Keratinocyte (primary cell): ENCODE measurements at regions not wholly inside any gene's neighbourhood (a gene's known extent, or its start where the extent isn't known, plus 50 kb on each side); places are given as distances from the start of the nearest gene placed in this dataset.

Experiments used
- DNase-seq: peaks from one replicate; pipeline ENCODE4 v3.0.0-alpha.2; 2011; ENCODE audit warnings: low read depth, missing footprints, low spot score
- FAIRE-seq: peaks from 2 replicates; lab custom pipeline; 2011; peaks lifted over from hg19 to GRCh38; lab: Jason Lieb, UNC
- H2AFZ ChIP-seq: 2 replicates; pipeline ENCODE4 v1.6.0; 2012; ENCODE audit warnings: low read length, control low read depth, inconsistent platforms; ENCODE audit not compliant: control insufficient read depth
- H3K27ac ChIP-seq: 2 replicates; pipeline ENCODE4 v1.5.1; 2011; ENCODE audit warnings: low read length; ENCODE audit not compliant: control insufficient read depth, insufficient read depth
- H3K27me3 ChIP-seq: 3 replicates; pipeline ENCODE4 v1.6.0; 2011; ENCODE audit warnings: low read length; ENCODE audit not compliant: control insufficient read depth, insufficient read depth; ENCODE audit errors: extremely low read depth
- H3K36me3 ChIP-seq, 2 experiments: 2 replicates in 1 of 2; 3 replicates in 1 of 2; pipeline ENCODE4 v1.5.1; 2011; ENCODE audit warnings: low read length in 2 of 2, mild to moderate bottlenecking in 1 of 2; ENCODE audit not compliant: control insufficient read depth in 2 of 2, insufficient read depth in 2 of 2; ENCODE audit errors: extremely low read depth in 1 of 2
- H3K4me1 ChIP-seq: 3 replicates; pipeline ENCODE4 v1.5.1; 2011; ENCODE audit warnings: low read length; ENCODE audit not compliant: control insufficient read depth, insufficient read depth; ENCODE audit errors: extremely low read depth
- H3K4me2 ChIP-seq: 3 replicates; pipeline ENCODE4 v1.6.0; 2011; ENCODE audit warnings: low read depth, low read length; ENCODE audit not compliant: control insufficient read depth, insufficient read depth; ENCODE audit errors: extremely low read depth
- H3K4me3 ChIP-seq, 3 experiments: fragments of 200-600 bp in 1 of 3; sonication (generic) in 1 of 3; 2 replicates in 2 of 3; 3 replicates in 1 of 3; pipeline ENCODE4 v1.5.1; 2011 to 2016; ENCODE audit warnings: low read length in 3 of 3, mild to moderate bottlenecking in 3 of 3, control low read depth in 2 of 3, inconsistent platforms in 1 of 3, low read depth in 1 of 3, mixed read lengths in 1 of 3, mixed run types in 1 of 3, moderate library complexity in 1 of 3; ENCODE audit not compliant: control insufficient read depth in 2 of 3, insufficient read depth in 2 of 3; ENCODE audit errors: extremely low read depth in 1 of 3
- H3K79me2 ChIP-seq: 2 replicates; pipeline ENCODE4 v1.6.0; 2012; ENCODE audit warnings: low read length; ENCODE audit not compliant: control insufficient read depth, insufficient read depth
- H3K9ac ChIP-seq: 3 replicates; pipeline ENCODE4 v1.6.0; 2011; ENCODE audit warnings: low read length; ENCODE audit not compliant: control insufficient read depth, insufficient read depth; ENCODE audit errors: extremely low read depth
- H3K9me1 ChIP-seq: 3 replicates; pipeline ENCODE4 v1.6.0; 2011; ENCODE audit warnings: low read length; ENCODE audit not compliant: control insufficient read depth, insufficient read depth; ENCODE audit errors: extremely low read depth
- H3K9me3 ChIP-seq: 2 replicates; pipeline ENCODE4 v1.5.1; 2012; ENCODE audit warnings: low read depth, low read length; ENCODE audit not compliant: control insufficient read depth
- H4K20me1 ChIP-seq: 3 replicates; pipeline ENCODE4 v1.6.0; 2011; ENCODE audit warnings: low read length; ENCODE audit not compliant: control insufficient read depth, insufficient read depth; ENCODE audit errors: extremely low read depth
- EZH2 ChIP-seq: IDR thresholded peaks from one replicate; pipeline ENCODE4 v1.6.1; 2012; ENCODE audit warnings: inconsistent platforms, mild to moderate bottlenecking, low read length, moderate library complexity
- dilution Hi-C: fragments of 300-500 bp; cut with MboI; formaldehyde crosslinking; loops from one replicate; pipeline ENCODE4 v1.7.0; 2020; ENCODE audit warnings: low sequenced_read_pairs; ENCODE audit not compliant: extremely low pct_ligation_motif_present
- TF ChIP-seq, protein P1 (sequence below), 3 experiments: IDR thresholded peaks in 1 of 3; conservative IDR thresholded peaks in 1 of 3; optimal IDR thresholded peaks in 1 of 3; 2 replicates in 2 of 3; 3 replicates in 1 of 3; pipeline versions ENCODE3 to v1.5.1; 2011; ENCODE audit warnings: low read length in 3 of 3, mild to moderate bottlenecking in 3 of 3, moderate library complexity in 2 of 3, control low read depth in 1 of 3, inconsistent platforms in 1 of 3; ENCODE audit not compliant: insufficient read depth in 2 of 3; ENCODE audit errors: extremely low read depth in 1 of 3

- Histone ChIP-seq H3K79me2 (no peaks in the 10 kb centered on the region), H3K9me1 (no peaks in the 10 kb centered on the region), H3K9ac (no peak overlapping the region), H3K27me3 (no peaks in the 10 kb centered on the region), H3K27ac (no peak overlapping the region), H3K36me3 (no peaks in the 10 kb centered on the region), H2AFZ (no peak overlapping the region), H4K20me1 (no peaks in the 10 kb centered on the region), H3K4me2 (no peak overlapping the region), H3K4me3 (no peak overlapping the region), H3K4me1 (no peaks in the 10 kb centered on the region), H3K9me3 (no peaks in the 10 kb centered on the region)
- TF ChIP-seq, protein P1, sequence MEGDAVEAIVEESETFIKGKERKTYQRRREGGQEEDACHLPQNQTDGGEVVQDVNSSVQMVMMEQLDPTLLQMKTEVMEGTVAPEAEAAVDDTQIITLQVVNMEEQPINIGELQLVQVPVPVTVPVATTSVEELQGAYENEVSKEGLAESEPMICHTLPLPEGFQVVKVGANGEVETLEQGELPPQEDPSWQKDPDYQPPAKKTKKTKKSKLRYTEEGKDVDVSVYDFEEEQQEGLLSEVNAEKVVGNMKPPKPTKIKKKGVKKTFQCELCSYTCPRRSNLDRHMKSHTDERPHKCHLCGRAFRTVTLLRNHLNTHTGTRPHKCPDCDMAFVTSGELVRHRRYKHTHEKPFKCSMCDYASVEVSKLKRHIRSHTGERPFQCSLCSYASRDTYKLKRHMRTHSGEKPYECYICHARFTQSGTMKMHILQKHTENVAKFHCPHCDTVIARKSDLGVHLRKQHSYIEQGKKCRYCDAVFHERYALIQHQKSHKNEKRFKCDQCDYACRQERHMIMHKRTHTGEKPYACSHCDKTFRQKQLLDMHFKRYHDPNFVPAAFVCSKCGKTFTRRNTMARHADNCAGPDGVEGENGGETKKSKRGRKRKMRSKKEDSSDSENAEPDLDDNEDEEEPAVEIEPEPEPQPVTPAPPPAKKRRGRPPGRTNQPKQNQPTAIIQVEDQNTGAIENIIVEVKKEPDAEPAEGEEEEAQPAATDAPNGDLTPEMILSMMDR (optimal IDR thresholded peaks at IDR 0.05 in 1 of 3, IDR thresholded peaks at IDR 0.05 in 1 of 3, conservative IDR thresholded peaks at IDR 0.05 in 1 of 3; ENCODE audit: extremely low read depth in 1 of 3, insufficient read depth in 2 of 3, low read length in 3 of 3), result no peak
- TF ChIP-seq EZH2, result no peak
- dilution Hi-C loops, result no loop called here
- DNase-seq (no peak), FAIRE-seq (no peak)
Measured at GRCh38 chr9:120030847-120031246, 549.1 kb downstream of the CDK5RAP2 start.

DNA sequence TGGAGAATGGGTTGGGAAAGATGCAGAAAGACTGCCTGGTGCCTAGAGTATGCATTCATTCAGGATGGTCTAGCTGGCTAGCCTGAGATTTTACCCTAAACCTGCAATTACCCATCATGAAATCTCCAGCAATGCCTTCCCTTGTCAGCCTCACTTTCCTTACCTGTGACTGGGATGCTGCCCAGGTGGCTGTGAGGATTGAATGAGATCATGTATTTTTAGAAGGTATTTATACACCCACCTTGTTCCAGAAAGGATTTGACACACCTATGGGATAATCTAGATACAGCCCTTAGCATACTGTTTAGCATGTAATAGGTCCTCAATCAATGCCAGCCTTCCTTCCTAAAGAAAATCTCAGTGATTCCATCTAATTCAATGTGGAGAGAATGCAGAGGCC, 561.4 kb downstream of the CDK5RAP2 start:
- Histone ChIP-seq H3K9me3 (no peaks in the 10 kb centered on the region), H3K4me3 (no peak overlapping the region), H3K9ac (no peak overlapping the region), H3K4me2 (no peak overlapping the region), H3K27me3 (no peaks in the 10 kb centered on the region), H3K79me2 (no peaks in the 10 kb centered on the region), H4K20me1 (no peaks in the 10 kb centered on the region), H3K4me1 (no peaks in the 10 kb centered on the region), H3K36me3 (no peaks in the 10 kb centered on the region), H3K9me1 (no peaks in the 10 kb centered on the region), H3K27ac (no peak overlapping the region), H2AFZ (no peak overlapping the region)
- TF ChIP-seq EZH2, result no peak
- DNase-seq, result no peak
- no peak for FAIRE-seq
- dilution Hi-C loops, result no loop called here

DNA sequence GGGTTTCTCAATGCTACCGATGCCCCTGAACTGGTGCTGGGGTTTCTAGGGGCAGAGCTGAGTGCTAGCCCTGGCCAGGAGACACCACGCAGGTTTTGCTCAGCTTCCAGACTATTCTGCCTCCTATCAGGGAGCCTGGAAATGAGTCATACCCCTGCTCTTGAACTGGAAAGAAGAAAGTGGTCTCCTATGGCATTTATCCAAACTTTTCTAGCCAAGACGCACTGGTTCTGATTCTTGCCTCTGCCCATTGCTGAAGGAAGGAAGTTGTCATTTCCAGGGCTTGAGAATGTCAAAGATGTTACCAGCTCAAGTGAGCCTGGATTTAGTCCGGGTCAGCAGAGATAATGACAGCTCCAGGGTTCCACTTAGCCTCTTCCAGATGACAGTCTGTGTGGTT, 561.9 kb downstream of the CDK5RAP2 start:
- no peak for FAIRE-seq
- no peaks in the 10 kb centered on the region for H3K4me1 ChIP-seq
- H3K79me2 ChIP-seq, result no peaks in the 10 kb centered on the region
- H3K9me1 ChIP-seq, result no peaks in the 10 kb centered on the region
- H4K20me1 ChIP-seq, result no peaks in the 10 kb centered on the region
- dilution Hi-C loops, result no loop called here
- TF ChIP-seq, protein P1 (optimal IDR thresholded peaks at IDR 0.05 in 1 of 3, IDR thresholded peaks at IDR 0.05 in 1 of 3, conservative IDR thresholded peaks at IDR 0.05 in 1 of 3; ENCODE audit: extremely low read depth in 1 of 3, insufficient read depth in 2 of 3, low read length in 3 of 3), result no peak
- no peak for TF ChIP-seq EZH2
- no peaks in the 10 kb centered on the region for H3K36me3 ChIP-seq
- no peak overlapping the region for H3K4me3 ChIP-seq
- H3K27ac ChIP-seq, result no peak overlapping the region
- H3K4me2 ChIP-seq, result no peak overlapping the region
- H3K27me3 ChIP-seq, result no peaks in the 10 kb centered on the region
- H3K9me3 ChIP-seq, result no peaks in the 10 kb centered on the region
- no peak overlapping the region for H3K9ac ChIP-seq
- no peak overlapping the region for H2AFZ ChIP-seq
- no peak for DNase-seq
